EL (cell line): ENCODE measurements at regions not wholly inside any gene's neighbourhood (a gene's known extent, or its start where the extent isn't known, plus 50 kb on each side); places are given as distances from the start of the nearest gene placed in this dataset.
A peak's percentile ranks its signal among the peaks of the same experiment; 100 is the strongest.
"Not testable (repeated sequence)": the region's sequence is repeated elsewhere in the genome, so short reads cannot be mapped to it uniquely, and the experiment has no call there.

Source experiments
- DNase-seq: peaks from one replicate; pipeline ENCODE4 v3.0.0-alpha.2; 2016

GRCh38 chr4:128758314-128758922 is 51.1 kb upstream of the JADE1 start:
- DNase-seq: no peak

- DNase-seq: peak; percentile 4
These were observed 51.8 kb upstream of the JADE1 start for GRCh38 chr4:128757712-128758111.

- no peak for DNase-seq
These were observed 58.1 kb upstream of the JADE1 start for GRCh38 chr4:128751354-128751753.

- not testable (repeated sequence) for DNase-seq
These were observed 67.8 kb upstream of the JADE1 start for GRCh38 chr4:128741748-128742147.

GRCh38 chr4:128737098-128737513 is 72.4 kb upstream of the JADE1 start:
- DNase-seq: no peak

GRCh38 chr4:128735714-128736113 is 73.8 kb upstream of the JADE1 start:
- DNase-seq: no peak

GRCh38 chr4:128728190-128728589 is 81.3 kb upstream of the JADE1 start:
- no peak for DNase-seq

- no peak for DNase-seq
These were observed 81.8 kb upstream of the JADE1 start for GRCh38 chr4:128727658-128728057.

- no peak for DNase-seq
These were observed 84.0 kb upstream of the JADE1 start for GRCh38 chr4:128725405-128726055.

GRCh38 chr4:128722911-128723310 is 86.6 kb upstream of the JADE1 start:
- DNase-seq: no peak

- no peak for DNase-seq
These were observed 87.6 kb upstream of the JADE1 start for GRCh38 chr4:128721896-128722295.

- no peak for DNase-seq
These were observed 89.2 kb upstream of the JADE1 start for GRCh38 chr4:128720270-128720669.

- peak; percentile 72 for DNase-seq
These were observed 90.7 kb upstream of the JADE1 start for GRCh38 chr4:128718768-128719167.

- DNase-seq: no peak
These were observed 93.2 kb upstream of the JADE1 start for GRCh38 chr4:128716338-128716737.

- DNase-seq: peak; percentile 17
These were observed 93.9 kb upstream of the JADE1 start for GRCh38 chr4:128715616-128716015.

- no peak for DNase-seq
These were observed 98.1 kb upstream of the JADE1 start for GRCh38 chr4:128711361-128711760.

GRCh38 chr4:128709268-128709667 is 100.2 kb upstream of the JADE1 start:
- no peak for DNase-seq

- DNase-seq: peak; percentile 36
These were observed 101.6 kb upstream of the JADE1 start for GRCh38 chr4:128707864-128708263.

GRCh38 chr4:128703948-128704347 is 105.6 kb upstream of the JADE1 start:
- no peak for DNase-seq

- DNase-seq: no peak
These were observed 108.7 kb upstream of the JADE1 start for GRCh38 chr4:128700659-128701350.

- no peak for DNase-seq
These were observed 111.1 kb upstream of the JADE1 start for GRCh38 chr4:128698386-128698785.

GRCh38 chr4:128697323-128697722 is 112.2 kb upstream of the JADE1 start:
- no peak for DNase-seq

GRCh38 chr4:128690011-128690410 is 119.5 kb upstream of the JADE1 start:
- no peak for DNase-seq

- DNase-seq: no peak
These were observed 120.6 kb upstream of the JADE1 start for GRCh38 chr4:128688846-128689437.
